Stimulated activated naive CD4-positive, alpha-beta T cell treated with Interleukin-2 at 50 U/mL for 16 hours (primary cell): ENCODE measurements at regions not wholly inside any gene's neighbourhood (a gene's known extent, or its start where the extent isn't known, plus 50 kb on each side); places are given as distances from the start of the nearest gene placed in this dataset.
"Not testable (repeated sequence)": the region's sequence is repeated elsewhere in the genome, so short reads cannot be mapped to it uniquely, and the experiment has no call there.

Experiments used
- DNase-seq: peaks from one replicate; lab custom pipeline; 2025; lab: John Stamatoyannopoulos, UW

GRCh38 chr17:43315858-43316521 lies 82.2 kb upstream of the RNU2-1 start:
- DNase-seq, result no peak

- DNase-seq, result no peak
Observed at GRCh38 chr17:43315369-43315768, 81.6 kb upstream of the RNU2-1 start.

GRCh38 chr17:43314611-43315011 lies 80.8 kb upstream of the RNU2-1 start:
- no peak for DNase-seq

- no peak for DNase-seq
Observed at GRCh38 chr17:43312011-43312410, 78.2 kb upstream of the RNU2-1 start.

GRCh38 chr17:43309505-43310332 lies 75.9 kb upstream of the RNU2-1 start:
- DNase-seq, result no peak

GRCh38 chr17:43308999-43309398 lies 75.2 kb upstream of the RNU2-1 start:
- DNase-seq, result no peak

- DNase-seq, result not testable (repeated sequence)
Observed at GRCh38 chr17:43304792-43305191, 71.0 kb upstream of the RNU2-1 start.

GRCh38 chr17:43303049-43303448 lies 69.3 kb upstream of the RNU2-1 start:
- not testable (repeated sequence) for DNase-seq

GRCh38 chr17:43299300-43300076 lies 65.7 kb upstream of the RNU2-1 start:
- DNase-seq, result not testable (repeated sequence)

- not testable (repeated sequence) for DNase-seq
Observed at GRCh38 chr17:43289670-43290069, 55.9 kb upstream of the RNU2-1 start.

GRCh38 chr17:43283606-43284005 lies 49.8 kb upstream of the RNU2-1 start:
- DNase-seq, result not testable (repeated sequence)
